Skin of body (tissue), 1 donor: ENCODE measurements at regions not wholly inside any gene's neighbourhood (a gene's known extent, or its start where the extent isn't known, plus 50 kb on each side); places are given as distances from the start of the nearest gene placed in this dataset.

Experiments used
- DNase-seq: peaks from one replicate; lab custom pipeline; 2025; lab: John Stamatoyannopoulos, UW

DNA sequence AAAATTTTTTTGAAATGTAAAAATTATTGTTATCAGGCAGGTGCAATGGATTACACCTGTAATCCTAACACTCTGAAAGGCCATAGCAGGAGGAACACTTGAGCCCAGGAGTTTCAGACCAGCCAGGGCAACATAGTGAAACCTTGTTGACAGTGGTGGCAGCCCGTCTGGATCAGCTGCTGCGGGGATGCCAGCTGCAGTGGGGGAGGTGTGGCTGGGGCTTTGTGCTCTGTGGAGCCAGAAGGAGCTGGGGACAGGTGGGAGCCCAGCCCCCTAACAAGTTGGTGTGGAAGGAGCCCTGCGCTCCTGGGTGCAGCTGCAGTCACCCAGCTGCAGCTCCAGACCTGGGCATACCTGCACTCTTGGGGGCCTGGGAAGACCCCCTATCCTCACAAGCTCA is 182.4 kb upstream of the MC4R start:
- DNase-seq: no peak

DNA sequence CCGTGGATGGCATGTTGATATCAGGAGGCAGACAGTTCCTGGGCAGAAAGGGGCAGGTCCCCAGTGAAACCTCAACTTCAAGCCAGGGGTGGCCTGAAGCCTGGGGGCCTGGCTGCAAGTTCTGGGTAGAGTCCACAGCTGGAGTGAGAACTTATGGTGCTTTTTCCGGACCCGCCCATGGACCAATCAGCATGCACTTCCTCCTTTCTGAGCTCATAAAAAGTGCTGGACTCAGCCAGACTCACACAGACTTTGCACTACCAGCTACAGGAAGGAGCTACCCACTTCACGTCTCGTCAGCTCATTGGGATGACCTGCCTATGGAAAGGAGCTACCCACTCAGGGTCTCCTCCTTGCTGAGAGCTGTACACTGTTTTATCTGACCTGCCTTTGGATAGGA is 183.1 kb upstream of the MC4R start:
- no peak for DNase-seq

DNA sequence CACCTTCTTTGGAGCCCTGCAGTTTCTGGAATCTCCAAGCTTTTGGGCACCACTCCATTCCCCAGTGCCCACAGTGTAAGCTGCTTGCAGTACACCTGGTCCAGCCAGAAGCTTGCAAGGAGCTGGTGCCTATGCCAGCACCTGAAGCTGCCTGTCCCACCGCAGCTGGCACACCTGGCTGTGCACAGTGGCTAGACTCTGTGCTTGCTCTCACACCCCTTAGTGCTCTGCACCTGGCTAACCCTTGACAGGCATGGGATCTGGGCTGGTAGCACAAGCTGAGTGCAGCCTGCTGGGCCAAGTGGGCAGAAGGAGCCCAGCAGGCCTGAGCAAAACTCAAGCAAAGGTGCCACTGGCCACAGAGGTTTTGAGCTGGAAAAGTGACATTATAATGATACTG is 183.8 kb upstream of the MC4R start:
- no peak for DNase-seq

DNA sequence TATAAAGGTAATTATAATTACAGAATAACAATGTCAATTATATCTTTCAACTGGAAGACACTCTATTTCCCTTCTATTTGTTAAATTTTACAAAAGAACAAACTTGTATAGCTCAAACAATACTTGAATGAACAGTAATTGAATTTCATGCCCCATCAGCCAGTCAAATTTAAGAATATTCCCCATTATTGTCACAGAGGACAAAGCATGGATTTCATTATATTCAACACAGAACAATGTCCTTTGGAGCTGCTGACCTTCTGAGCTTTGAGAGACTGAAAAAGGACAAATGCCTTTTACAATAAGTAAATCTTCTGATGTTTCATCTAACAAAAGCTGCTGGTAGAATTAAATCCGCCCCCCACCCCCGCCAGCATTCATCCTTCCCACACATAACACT is 187.5 kb upstream of the MC4R start:
- no peak for DNase-seq

DNA sequence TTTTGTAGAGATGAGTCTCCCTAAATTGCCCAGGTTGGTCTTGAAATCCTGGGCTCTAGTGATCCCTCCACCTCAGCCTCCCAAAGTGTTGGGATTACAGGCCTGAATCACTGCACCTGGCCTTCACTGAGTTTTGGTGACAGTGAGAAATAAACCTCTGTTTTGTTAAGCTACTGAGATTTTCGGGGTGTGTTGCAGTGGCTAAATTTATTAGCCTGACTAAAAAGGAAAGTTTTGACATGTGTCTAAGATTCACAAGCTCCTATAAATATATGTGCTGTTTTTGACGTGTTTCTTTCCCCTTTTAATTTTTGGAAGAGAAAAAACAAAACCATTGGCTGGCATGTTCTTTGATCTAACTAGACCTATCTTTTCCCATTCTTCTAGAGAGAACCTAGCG is 190.5 kb upstream of the MC4R start:
- DNase-seq: no peak

DNA sequence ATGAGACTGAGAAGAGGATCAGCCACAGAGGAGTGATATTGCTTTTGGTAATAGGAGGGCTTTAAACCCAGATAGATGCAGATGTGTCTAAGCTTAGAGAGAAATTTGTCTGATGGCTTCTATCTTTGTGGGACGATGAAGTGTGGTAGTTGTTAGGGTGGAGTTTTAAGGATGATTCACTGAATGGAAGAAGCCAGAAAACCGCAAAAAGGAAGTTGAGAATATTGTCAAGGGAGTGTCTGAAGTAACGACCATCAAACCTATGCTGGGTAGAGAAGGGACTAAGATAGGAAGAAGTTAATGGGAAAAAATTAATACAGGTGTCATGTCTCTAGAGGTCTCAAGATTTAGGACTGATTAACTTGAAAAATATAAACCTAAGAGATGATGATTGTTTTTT is 195.6 kb upstream of the MC4R start:
- DNase-seq: no peak

DNA sequence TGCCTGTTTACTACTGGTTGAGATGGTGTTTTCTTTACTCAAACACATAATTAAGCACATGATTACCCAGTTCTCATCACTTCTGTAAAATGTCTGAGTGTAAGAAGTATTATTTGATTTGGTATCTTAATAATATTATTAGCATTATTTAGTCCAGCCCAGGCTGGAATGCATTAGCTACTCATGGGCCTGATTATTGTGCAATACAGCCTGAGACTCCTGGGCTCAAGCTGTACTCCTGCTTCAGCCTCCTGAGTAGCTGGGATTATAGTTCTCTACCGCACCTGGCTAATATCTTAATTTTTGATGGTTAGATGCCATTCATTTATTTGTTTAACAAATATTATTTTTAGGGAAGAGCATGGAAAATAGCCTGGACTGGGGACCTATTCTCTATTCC is 197.6 kb upstream of the MC4R start:
- DNase-seq: no peak

DNA sequence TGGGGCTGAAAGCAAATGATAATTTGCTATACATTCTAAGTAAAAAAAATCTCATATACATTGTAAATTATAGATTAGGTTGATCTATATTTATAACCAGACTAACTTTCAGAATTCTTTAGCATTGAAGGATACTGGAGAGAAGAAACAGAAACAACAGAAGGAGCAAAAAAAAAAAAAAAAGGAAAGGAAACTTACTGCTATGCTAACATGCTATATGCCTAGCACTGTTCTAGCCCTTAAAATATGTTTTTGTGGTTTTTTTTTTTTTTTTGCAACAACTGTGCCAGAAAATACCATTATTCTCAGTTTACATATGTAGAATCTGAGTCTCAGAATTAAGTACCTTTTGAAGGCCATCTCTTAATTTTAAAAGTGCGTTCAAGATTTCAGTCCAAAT is 204.9 kb upstream of the MC4R start:
- DNase-seq: no peak

DNA sequence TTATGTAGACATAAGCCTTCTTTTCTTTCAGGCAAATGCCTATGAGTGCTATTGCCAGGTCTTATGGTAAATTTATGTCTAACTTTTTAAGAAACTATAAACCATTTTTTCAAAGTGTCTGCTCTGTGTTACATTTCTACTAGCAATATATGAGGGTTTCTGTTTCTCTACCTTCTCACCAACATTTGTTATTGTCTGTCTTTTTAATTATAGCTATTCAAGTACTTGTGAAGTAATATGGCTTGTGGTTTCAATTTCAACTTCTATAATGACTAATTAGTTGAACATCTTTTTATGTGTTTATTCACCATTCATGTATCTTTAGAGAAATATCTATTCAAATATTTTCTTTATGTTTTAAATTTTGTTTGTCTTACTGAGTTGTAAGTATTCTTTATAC is 213.1 kb upstream of the MC4R start:
- no peak for DNase-seq

DNA sequence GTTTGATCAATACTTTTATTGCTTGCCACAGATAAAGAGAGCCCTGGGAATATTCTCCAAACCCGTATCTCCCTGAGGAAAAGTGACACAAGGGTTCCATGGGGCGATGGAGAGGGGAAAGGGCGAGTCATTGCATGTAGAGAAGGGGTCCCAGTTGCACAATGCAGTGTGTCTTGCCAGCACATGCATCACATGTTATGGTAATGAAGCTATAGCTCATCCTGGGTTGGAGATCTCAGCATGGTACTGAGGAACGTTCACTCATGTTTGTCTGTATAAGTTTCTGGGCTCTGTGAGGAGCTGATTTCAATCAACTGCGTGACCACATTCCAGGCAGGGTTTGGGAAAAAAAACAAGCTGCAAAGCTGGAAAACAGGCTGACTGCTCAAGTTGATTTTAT is 220.7 kb upstream of the MC4R start:
- DNase-seq: no peak

DNA sequence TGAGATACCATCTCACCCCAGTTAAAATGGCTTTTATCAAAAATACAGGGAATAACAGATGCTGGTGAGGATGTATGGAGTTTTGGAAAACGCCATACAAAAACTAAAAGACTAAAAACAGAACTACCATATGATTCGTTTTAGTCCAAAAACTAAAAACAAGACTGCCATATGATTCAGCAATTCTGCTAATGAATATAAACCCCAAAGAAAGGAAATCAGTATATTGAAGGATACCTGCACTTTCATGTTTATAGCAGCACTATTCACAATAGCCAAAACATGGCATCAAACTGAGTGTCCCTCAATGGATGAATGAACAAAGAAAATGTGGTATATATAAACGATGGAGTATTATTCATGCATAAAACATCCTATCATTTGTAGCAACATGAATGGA is 224.4 kb upstream of the MC4R start:
- DNase-seq: no peak

DNA sequence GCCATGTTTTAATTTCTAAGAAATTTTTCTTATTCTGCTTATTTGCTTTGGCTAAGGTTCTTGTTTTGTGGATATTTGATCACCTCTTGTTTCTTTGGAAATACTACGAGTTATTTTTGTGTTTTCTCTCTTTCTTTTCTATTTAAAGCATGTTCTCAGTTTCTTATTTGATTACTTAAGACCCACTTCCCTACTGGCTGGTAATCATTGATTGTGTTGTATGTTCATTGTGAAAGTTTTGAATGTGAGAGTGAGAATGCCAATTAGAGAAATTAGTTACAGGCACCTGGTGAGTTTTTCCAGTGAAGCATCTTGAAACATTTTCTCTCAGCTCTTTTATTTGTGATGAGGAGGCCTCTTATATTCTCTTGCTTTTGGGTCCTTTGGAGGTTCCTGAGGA is 226.7 kb upstream of the MC4R start:
- DNase-seq: no peak

DNA sequence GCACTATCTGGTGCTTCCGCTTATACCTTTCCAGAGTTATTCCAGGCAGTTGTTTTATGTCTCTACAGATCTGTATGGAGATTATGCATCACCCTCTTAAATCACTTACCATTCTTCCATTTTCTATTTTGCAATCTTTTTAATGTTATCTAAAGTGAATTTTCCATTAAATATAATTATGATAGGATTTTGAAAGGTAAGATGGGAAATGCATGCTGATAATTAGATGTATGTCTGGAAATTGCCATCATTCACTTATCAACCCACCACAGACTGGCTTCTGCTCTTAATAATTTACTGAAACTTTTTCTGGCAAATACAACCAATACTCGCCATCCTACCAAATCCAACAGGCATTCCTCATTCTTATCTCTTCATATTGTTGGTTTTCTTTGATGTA is 227.4 kb upstream of the MC4R start:
- no peak for DNase-seq

DNA sequence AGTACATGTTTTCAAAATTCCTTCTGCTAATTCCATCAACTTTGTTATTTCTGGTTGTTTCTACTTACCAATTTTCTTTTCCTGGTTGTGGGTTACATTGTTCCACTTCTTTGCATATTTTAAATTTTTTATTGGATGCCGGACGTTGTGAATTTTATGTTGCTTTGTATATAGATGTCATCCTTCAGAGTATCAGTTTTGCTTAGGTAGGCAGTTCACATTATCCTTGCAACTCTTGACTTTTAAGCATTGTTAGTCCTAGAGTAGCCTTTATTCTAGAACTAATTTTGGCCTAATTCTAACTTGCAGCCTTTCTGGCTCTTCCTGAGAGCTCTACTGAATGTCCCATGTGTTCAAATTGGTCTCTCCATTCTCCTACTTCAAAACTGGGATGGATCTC is 228.7 kb upstream of the MC4R start:
- DNase-seq: no peak

DNA sequence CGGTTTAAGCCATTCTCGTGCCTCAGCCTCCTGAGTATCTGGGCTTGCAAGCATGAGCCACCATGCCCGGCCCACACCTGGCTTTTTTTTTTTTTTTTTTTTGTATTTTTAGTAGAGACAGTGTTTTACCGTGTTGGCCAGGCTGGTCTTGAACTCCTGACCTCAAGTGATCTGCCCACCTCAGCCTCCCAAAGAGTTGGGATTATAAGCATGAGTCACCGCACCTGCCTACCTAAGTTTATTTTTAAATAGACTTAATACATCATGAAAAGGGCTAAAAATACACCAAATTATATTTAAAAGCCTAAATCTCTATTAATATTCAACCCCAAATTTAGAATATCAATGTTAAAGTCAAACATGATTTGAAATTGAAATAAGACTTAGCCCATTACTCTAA is 250.8 kb upstream of the MC4R start:
- DNase-seq: no peak

DNA sequence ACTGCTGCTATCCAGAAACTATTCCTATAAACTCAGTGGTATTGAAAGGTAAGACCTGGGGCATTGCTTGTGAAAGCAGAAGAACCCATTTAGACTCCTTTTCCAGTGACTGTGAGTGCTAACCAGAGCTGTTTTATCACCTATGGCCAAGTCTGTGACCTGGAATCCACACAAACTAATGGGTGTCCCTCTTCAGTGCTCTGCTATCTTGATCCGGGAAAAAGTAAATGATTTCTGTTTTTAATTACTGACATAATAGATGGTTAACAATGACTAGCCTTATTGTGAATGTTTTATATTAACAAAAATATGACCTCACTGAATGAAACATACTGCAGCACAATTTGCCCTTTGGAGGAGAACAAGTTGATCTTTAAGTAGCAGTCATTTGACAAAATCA is 251.6 kb upstream of the MC4R start:
- DNase-seq: no peak

DNA sequence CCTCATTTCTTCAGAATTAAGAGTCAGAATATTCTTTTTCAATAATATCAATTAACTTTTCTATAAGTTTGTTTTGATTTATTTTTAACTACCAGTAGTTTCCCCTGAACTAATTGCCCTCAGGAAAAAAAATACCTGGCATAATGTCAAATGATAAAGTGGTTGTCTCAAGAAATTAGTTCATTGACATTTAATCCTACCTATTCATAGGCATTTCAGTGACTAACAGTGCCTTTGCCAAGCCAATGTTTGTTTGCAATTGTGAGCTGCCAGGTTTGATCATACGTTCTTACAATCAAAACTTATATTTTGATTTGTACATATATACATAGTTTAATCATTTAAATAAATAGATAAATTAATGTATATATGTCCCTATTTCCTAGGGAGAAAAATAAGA is 267.3 kb upstream of the MC4R start:
- DNase-seq: no peak

DNA sequence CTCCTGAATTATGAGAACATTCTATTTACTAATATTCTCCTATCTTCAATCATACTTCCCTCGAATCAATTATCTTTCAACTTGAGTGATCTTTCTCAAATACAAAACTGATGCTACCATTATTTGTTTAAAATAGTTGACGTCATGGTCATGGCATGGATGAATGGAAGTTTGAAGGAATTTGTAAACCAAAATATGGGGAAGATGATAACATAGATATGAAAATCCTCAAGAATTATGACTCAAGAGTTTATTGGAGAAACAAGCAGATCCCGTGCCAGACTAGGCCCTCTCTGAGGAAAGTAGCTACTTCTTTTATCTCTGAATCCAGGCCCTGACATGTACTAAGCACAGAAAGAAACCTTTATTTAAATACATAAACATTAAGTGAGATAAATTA is 270.4 kb upstream of the MC4R start:
- no peak for DNase-seq

DNA sequence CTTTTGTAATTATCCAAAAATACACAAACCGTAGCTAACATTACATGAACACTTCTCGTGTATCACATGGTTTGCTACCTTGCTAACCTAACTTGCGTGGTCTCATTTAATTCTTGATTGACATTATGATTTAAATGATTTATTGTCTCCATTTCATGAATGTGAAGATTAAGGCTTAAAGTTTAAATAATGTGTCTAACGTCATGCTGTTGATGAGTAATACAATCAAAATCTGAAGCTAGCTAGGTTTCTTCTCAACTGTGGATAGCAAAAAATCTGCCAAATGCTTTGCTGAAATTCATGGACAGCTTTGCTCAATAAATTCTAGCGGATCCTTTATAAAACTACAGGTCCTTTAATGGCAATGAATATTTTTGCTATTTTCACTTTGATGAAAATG is 274.1 kb upstream of the MC4R start:
- no peak for DNase-seq

DNA sequence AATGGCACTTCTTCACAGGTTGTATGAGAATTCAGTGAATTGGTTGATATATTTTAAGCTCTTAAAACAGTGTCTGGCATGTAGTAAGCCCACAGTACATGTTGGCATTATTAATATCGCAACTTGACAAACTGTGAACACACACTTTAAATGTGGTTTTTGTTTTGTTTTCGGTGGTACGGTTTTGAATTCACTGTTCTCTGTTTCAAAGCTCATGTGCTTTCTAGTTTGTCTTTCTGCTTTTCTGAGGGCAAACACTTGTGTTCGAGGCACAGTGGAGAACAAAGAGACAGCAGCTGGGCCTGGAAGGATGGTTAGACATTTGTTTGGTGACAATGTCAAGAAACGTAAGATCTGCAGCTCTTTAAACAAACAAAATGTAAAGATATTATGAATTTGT is 276.5 kb upstream of the MC4R start:
- no peak for DNase-seq

DNA sequence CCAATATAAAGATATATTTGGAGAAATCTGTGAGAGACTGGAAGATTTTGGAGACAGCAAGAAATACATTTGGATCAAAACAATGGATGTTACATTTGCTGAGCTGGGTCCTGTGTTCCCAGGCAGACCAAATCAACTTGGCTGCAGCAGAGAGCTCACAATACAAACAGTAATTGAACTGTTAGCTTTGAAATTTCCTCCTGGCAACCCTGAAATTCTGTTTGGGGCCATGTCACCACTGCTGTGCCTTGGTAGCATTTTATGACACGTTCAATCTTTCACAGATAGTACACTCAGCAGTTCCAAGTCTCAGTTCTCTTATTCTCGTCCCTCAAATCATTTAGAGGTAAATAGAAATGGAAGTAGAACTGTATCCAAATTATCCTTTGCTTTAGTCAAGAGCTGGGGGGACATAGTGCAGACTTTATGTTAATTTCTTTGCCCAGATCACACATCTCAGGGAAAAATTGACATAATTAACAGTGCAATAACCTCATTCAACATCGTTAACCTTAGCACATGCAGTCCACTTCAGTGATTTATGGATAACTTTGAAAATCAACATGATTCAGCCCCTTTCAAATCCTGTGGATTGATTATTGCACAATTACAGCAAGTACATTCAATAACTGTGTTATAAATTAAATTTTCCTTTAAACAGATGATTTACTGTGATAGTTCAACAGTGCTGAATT is 277.4 kb upstream of the MC4R start:
- no peak for DNase-seq

DNA sequence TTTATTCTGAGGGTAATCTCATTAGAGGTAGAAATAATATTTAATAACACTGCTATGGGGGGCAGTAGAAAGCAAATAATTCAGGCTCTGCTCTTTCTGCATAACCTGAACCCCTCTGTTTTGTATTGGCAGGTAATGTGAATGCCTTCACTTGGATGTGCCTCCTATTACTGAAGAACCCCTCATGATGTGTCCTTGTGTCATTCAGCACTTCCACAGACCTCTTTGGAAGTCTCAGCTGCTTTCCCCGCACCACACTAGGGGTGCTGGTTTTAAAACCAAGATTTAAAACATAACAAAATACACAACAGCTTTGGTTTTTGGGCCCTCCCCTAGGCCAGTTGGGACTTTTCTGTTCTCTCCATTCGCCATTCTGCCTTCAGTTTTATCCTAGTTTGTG is 281.7 kb upstream of the MC4R start:
- no peak for DNase-seq

DNA sequence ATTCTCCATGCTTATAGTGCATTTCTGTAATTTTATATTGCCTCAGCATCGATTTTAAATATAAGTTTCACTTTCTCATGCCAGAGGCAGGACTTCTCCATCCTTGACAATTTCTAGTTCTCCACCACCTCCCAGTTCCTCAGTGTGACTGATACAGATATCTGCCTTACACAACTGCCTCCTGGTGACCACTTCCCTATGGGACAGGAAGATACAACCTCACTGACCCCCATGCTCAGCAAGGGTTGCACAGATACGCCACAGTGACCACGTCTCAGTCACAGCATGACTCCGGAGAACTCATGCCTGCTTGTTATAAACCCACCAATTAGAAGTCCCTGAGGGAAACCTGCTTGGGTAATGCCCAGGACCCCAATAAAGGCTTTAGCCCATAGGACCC is 284.0 kb upstream of the MC4R start:
- no peak for DNase-seq

DNA sequence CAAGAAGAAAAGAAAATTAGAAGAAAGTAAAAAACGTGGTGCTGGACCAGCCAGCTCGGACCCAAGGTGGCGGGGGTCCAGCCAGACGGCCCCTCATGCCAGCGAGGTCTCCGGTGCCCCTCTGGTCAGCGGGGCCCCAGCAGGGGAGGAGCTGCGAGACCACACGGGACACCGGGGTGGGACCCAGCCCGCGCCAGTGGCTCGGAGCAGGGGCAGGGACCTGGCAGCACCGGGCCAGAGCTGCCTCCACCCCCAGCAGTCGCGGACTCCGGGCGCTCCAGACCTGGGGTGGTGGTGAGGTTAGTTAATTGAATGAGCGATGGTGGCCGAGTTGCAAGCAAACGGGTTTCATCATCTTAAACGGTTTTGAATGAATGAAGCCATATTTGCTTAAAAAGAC is 289.9 kb upstream of the MC4R start:
- DNase-seq: no peak
